GM21367 (cell line): ENCODE measurements at regions not wholly inside any gene's neighbourhood (a gene's known extent, or its start where the extent isn't known, plus 50 kb on each side); places are given as distances from the start of the nearest gene placed in this dataset.

ENCODE experiments used
- ATAC-seq: cut with Tn5 transposase; IDR thresholded peaks from one replicate; pipeline ENCODE4 v1.9.1; 2021; ENCODE audit not compliant: unreplicated experiment

DNA sequence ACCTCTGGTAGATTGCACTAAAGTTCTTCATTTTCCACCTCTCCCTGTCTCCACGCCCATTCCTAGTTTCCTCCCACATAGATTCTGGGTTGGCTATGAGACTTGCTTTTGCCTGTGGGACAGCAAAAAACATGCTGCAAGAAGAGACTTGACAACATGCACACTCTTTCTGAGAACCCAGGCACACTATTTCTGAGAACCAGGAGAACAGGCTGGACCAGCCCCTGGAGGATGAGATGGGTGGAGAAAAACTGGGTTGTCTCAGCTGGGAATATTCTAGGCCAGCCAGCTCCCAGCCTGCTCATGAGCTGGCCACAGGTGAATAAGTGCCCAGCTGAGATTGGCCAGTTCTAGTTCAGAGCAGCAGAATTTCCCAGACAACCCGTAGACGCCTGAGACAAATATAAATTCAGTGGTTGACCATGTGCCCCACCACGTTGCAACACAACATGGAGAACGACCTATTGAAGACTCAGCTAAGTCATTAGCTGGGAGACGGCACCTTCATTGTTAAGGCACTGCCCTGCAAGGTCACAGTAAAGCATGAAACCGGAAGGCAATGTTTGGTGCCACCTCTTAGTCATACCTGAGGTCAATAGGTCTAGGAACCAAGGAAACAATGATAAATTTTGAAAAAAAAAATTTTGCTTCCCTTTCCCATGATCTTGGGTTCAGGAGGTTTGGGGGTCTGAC, 92.7 kb upstream of the AKR1E2 start:
- no peak for ATAC-seq

- ATAC-seq: no peak
Observed at GRCh38 chr10:4730998-4731397, 95.0 kb upstream of the AKR1E2 start.

GRCh38 chr10:4725917-4726606, 99.9 kb upstream of the AKR1E2 start:
- no peak for ATAC-seq

DNA sequence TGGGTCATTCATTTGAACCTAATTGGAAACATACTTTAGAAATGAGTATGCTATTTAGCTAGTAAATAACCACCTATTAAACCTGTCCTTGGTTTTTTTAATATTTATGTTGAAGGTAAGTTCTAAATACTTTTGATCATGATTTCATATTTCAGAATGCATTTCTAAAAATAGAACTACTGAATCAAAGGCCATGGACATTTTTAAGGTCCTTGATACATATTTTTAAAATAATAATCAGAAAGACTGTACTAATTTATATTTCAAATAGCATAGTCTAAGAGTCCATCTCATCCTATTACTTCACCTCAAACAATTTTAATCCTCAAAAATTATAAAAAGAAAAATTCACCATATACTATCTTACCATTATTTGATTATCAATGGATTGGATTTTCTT, 102.1 kb upstream of the AKR1E2 start:
- ATAC-seq: no peak

DNA sequence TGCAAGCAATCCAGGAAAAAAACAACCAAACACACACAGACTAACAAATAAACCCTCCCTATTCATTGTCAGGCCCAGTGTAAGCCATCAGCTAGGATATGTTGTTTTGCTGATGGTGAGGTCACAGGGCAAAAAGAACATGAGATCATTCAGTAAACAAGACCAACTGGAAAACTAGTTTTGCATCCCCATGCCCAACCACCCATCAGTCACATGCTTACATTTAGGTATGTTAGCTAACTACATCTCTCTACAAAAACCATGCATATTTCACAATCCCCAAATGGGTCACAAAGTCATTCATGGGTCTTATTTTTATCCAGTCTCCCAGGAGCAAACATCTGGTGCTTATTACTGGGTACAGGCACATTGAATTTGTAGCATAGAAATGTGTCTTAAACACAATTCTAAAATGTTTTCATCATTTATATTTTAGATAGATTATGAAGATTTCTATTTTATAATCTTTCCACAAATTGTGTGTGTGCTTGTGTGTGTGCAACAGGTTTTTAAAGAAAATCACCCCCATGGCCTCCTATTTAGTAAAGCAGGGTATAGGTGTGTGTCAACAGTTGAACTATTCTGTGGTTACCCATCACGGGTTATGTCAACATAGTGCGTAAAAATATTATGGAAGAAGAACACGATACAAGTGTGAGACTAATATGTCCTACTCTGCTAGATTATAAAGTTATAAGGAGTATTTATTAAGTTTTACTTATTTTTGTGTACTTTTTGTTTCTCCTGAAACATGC, 103.8 kb upstream of the AKR1E2 start:
- no peak for ATAC-seq

GRCh38 chr10:4720463-4720862, 105.5 kb upstream of the AKR1E2 start:
- ATAC-seq: no peak

GRCh38 chr10:4719671-4720070, 106.3 kb upstream of the AKR1E2 start:
- ATAC-seq: no peak

DNA sequence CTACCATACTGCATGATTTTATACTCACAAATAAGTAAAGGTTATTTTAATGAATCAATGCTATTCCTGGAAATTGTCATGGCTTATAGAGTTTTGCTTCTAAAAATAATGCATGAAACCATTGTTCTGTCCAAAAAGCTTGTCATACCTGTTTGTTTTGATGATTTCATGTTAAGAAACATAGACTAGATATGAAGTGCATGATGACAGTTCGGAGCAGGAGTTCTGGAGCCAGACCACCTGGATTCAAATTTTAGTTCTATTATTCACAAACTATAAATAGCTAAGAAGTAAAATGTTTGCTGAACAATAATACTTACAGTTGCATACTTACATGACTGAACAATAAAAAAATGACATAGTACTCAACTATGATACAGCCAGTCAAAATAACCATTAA, 107.0 kb upstream of the AKR1E2 start:
- ATAC-seq: no peak

DNA sequence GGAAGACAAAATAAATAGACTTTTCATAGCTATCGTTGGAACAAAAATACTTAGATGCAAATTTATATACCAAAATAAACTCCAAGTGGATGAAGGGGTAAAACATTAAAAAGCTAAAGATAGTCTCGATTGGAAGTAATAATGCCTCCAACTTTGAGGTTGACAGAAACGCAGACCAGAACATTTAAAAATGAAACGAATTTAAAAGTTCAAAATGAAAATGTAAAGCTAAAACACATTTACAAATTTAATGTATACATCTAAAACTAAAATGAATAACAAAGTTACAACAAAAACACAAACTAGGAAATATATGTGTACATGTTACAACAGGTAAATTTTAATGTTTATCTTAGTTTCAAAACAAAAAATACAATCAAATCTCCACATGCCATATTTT, 107.5 kb upstream of the AKR1E2 start:
- no peak for ATAC-seq

DNA sequence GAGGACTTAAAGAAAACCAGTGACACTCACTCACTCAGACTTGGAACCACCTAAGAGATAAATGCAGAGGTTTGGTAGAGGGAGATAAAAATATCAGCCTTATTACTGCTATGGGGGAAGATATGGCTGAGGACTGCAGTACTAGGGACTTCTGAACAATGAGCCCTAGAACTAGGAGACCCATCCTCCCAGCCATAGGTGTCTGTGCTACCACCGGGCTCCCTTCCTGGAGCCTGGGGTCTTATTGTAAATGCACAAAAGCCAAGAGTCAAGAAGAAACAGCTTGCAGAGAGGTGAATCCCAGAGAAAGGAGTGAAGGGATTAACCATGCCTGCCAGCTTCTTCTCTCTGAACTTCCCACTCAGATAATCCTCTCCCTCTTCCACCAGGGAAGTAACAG, 108.3 kb upstream of the AKR1E2 start:
- no peak for ATAC-seq

DNA sequence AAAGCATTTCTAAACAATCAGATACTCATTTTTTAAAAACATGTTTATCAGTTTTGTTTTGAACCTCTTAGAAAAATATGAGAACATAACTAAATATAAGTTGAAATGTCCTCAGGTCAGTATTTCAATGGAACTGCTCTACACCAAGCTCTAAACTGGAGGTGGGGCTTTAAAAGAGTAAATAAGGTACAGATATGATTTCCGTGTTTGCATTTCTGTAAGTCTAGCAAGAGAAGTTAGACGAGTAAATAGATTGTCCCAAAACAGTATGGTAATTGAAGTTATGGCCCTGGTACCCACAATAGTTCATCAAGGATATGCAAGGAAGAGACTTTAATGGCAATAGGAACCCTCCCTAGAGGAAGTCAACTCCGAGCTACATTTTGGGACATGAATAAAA, 115.1 kb upstream of the AKR1E2 start:
- ATAC-seq: no peak

DNA sequence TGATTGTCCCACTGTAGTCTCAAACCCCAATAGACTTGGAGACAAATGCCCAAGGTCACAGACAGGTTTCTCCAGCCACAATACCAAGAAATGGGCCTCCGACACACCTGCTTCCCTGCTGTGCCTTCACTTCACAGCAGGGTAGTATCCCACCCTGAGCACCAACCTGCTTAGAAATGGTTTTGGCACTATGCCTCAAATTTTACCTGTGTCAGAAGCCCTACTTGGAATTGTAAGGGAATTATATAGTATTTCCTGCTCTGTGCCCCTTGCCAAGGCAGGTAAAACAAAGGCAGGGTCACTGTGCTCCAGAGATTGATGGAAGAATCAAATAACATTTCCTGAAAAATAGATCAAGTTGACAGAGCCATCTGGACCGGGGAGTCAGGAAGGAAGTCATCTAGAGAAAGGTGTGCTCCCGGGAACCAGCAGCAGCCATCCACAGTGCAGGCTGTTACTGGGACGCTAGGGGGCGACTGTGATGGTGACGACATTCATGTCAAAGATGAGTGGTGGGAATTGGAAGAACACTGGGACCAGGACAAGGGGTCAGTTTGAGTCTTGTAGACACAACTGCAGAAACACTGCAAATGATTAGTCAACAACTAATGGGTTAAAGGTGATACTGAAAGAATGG, 117.8 kb upstream of the AKR1E2 start:
- ATAC-seq: no peak

GRCh38 chr10:4707221-4707620, 118.8 kb upstream of the AKR1E2 start:
- ATAC-seq: no peak

- no peak for ATAC-seq
Observed at GRCh38 chr10:4704034-4704545, 121.9 kb upstream of the AKR1E2 start.

DNA sequence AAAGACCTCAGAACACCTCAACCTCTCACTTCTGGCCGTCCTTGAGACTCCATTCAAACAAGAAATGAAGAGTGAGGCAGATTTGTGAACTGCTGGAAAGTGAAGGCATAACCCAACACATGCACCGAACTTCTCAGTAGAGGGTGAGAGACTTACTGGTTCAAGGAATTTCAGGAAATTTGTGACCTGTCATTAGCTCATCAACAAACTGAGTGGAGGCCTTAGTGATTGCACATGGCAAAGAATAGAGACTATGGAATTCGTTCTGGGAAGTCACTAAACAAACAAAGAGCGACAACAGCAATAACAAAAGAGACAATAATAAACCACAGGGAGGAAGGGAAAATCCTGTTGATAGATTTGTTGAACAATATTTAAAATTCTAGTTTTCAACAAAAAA, 125.0 kb upstream of the AKR1E2 start:
- no peak for ATAC-seq

GRCh38 chr10:4699950-4700730, 125.9 kb upstream of the AKR1E2 start:
- no peak for ATAC-seq

DNA sequence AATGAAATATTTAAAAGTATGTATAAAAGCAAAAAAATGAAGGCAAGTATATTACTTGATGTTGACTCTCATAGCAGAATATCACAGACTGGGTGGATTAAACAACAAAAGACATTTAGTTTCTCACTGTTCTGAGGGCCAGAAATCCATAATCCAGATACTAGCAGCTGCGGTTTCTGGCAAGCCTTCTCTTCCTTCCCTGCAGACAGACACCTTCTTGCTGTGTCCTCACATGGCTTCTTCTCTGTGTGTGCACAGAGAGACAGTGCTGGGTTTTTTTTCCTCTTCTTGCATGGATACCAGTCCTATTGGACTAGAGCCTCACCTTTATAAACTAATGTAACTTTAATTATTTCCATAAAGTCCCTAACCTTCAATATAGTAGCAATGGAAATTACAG, 127.9 kb upstream of the AKR1E2 start:
- ATAC-seq: no peak

GRCh38 chr10:4696186-4696585, 129.8 kb upstream of the AKR1E2 start:
- ATAC-seq: no peak

- no peak for ATAC-seq
Observed at GRCh38 chr10:4693967-4694366, 132.0 kb upstream of the AKR1E2 start.

- no peak for ATAC-seq
Observed at GRCh38 chr10:4692206-4692605, 133.8 kb upstream of the AKR1E2 start.

- no peak for ATAC-seq
Observed at GRCh38 chr10:4691776-4692175, 134.2 kb upstream of the AKR1E2 start.
